AG04449 (cell line): ENCODE measurements at regions not wholly inside any gene's neighbourhood (a gene's known extent, or its start where the extent isn't known, plus 50 kb on each side); places are given as distances from the start of the nearest gene placed in this dataset.

Experiments
- CTCF ChIA-PET: fragments of 350-600 bp; formaldehyde crosslinking; extraction: SDS; loops from one replicate; lab custom pipeline; 2021; ENCODE audit warnings: antibody characterized with exemption; lab: Yijun Ruan, JAX
- POLR2A ChIA-PET: fragments of 400-600, 350-600 bp; formaldehyde crosslinking; extraction: SDS; loops from one replicate; lab custom pipeline; 2020; ENCODE audit warnings: antibody characterized with exemption, inconsistent platforms; lab: Yijun Ruan, JAX
- DNase-seq: peaks from one replicate; pipeline ENCODE4 v3.0.0-alpha.2; 2010; ENCODE audit warnings: low read depth, low spot score
- H3K4me3 ChIP-seq: 2 replicates; pipeline ENCODE4 v1.5.1; 2011; ENCODE audit warnings: low read depth, mild to moderate bottlenecking, control low read depth, low read length
- CTCF ChIP-seq: IDR thresholded peaks from one replicate; pipeline ENCODE4 v1.5.1; 2011; ENCODE audit warnings: mild to moderate bottlenecking, moderate library complexity, low read length, control low read depth, inconsistent platforms; ENCODE audit not compliant: insufficient read depth; ENCODE audit errors: missing control alignments

GRCh38 chr4:141530627-141531026, 105.8 kb upstream of the IL15 start:
- DNase-seq, result no peak
- no peak overlapping the region for H3K4me3 ChIP-seq
- CTCF ChIA-PET, result no interaction called here
- no peak for TF ChIP-seq CTCF
- POLR2A ChIA-PET, result no interaction called here

DNA sequence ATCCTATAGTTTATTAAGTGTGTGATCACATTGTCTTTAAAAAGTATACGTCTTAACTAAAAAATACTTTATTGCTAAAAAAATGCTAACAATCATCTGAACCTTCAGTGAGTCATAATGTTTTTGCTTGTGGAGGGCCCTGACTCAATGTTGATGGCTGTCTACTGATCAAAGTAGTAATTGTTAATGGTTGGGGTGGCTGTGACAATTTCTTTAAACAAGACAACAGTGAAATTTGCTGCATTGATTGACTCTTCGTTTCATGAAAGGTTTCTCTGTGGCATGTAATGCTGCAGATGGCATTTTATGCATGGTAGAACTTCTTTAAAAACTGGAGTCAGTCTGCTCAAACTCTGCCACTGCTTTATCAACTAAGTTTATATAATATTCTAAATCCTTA, 101.4 kb upstream of the IL15 start:
- DNase-seq, result no peak
- no peak for TF ChIP-seq CTCF
- POLR2A ChIA-PET, result no interaction called here
- H3K4me3 ChIP-seq, result no peak overlapping the region
- CTCF ChIA-PET, result no interaction called here

GRCh38 chr4:141538001-141538400, 98.4 kb upstream of the IL15 start:
- no peak overlapping the region for H3K4me3 ChIP-seq
- no peak for DNase-seq
- TF ChIP-seq CTCF, result no peak
- POLR2A ChIA-PET, result no interaction called here
- CTCF ChIA-PET, result no interaction called here

GRCh38 chr4:141540643-141541042, 95.7 kb upstream of the IL15 start:
- DNase-seq, result no peak
- CTCF ChIA-PET, result no interaction called here
- TF ChIP-seq CTCF, result no peak
- POLR2A ChIA-PET, result no interaction called here
- H3K4me3 ChIP-seq, result no peak overlapping the region

GRCh38 chr4:141541851-141542250, 94.5 kb upstream of the IL15 start:
- CTCF ChIA-PET, result no interaction called here
- POLR2A ChIA-PET, result no interaction called here
- no peak for DNase-seq
- no peak for TF ChIP-seq CTCF
- no peak overlapping the region for H3K4me3 ChIP-seq

GRCh38 chr4:141543176-141543575, 93.2 kb upstream of the IL15 start:
- no peak for TF ChIP-seq CTCF
- DNase-seq, result no peak
- ChIA-PET CTCF (interaction anchor here (1.0 kb wide), 1 partner anchor 19 kb away, joined by 3 read pairs; no protein-coding TSS in a partner anchor), POLR2A (no interaction called here)
- H3K4me3 ChIP-seq, result no peak overlapping the region

DNA sequence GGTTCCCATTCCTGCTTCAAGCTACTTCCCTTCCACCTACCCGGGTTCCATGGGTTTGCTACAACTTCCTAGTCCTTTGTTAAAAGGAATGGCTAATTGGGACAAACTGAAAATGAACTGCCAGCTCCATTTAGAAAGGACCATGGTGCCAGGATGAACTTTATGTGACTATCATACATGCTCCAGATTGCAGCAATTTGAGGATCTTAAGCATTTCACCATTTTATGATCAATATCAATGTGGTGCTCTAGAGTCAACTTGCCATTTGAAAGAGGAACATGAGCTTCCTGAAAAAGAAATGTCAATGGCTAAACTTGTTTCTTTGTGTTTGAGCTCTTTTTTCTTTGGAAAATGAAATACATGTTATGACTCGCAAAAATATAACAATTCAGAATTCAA, 92.7 kb upstream of the IL15 start:
- no peak for DNase-seq
- H3K4me3 ChIP-seq, result no peak overlapping the region
- CTCF ChIA-PET, result interaction anchor here (1.0 kb wide), 1 partner anchor 19 kb away, joined by 3 read pairs; no protein-coding TSS in a partner anchor
- POLR2A ChIA-PET, result no interaction called here
- no peak for TF ChIP-seq CTCF
